HEK293 (cell line): ENCODE measurements at regions not wholly inside any gene's neighbourhood (a gene's known extent, or its start where the extent isn't known, plus 50 kb on each side); places are given as distances from the start of the nearest gene placed in this dataset.

Experiments
- CTCF ChIA-PET: fragments of 350-600 bp; formaldehyde crosslinking; extraction: SDS; loops from one replicate; lab custom pipeline; 2021; ENCODE audit warnings: antibody characterized with exemption; lab: Yijun Ruan, JAX
- POLR2A ChIA-PET: fragments of 300-600 bp; formaldehyde crosslinking; extraction: SDS; loops from one replicate; lab custom pipeline; 2020; ENCODE audit warnings: antibody characterized with exemption, inconsistent platforms; lab: Yijun Ruan, JAX
- H3K27ac ChIP-seq: fragments of 200-500 bp; sonication (Bioruptor generic); 2 replicates; pipeline ENCODE4 v1.5.1; 2014; ENCODE audit warnings: low read depth, low read length, control low read depth, inconsistent platforms; ENCODE audit errors: extremely low read depth
- H3K36me3 ChIP-seq, 2 experiments: fragments of 200-500 bp in 1 of 2; sonication (Bioruptor generic) in 1 of 2; 1 replicate in 1 of 2; 2 replicates in 1 of 2; pipeline ENCODE4 v1.5.1; 2014 to 2017; ENCODE audit warnings: inconsistent platforms in 2 of 2, low read length in 2 of 2; ENCODE audit not compliant: control insufficient read depth in 2 of 2, insufficient read depth in 1 of 2
- H3K4me1 ChIP-seq: fragments of 200-500 bp; sonication (Bioruptor generic); 2 replicates; pipeline ENCODE4 v1.5.1; 2014; ENCODE audit warnings: mild to moderate bottlenecking, low read length, inconsistent platforms; ENCODE audit not compliant: control insufficient read depth, insufficient read depth
- H3K4me3 ChIP-seq: 2 replicates; pipeline ENCODE4 v1.5.1; 2011; ENCODE audit warnings: low read depth, mild to moderate bottlenecking, control low read depth, low read length, moderate library complexity
- H3K9me3 ChIP-seq: fragments of 200-500 bp; sonication (Bioruptor generic); 2 replicates; pipeline ENCODE4 v1.5.1; 2014; ENCODE audit warnings: low read depth, low read length, inconsistent platforms; ENCODE audit not compliant: control insufficient read depth, insufficient read depth
- BCL11B ChIP-seq: fragments of 450-650 bp; formaldehyde crosslinking; IDR thresholded peaks from 2 replicates; pipeline ENCODE4 v1.5.1; 2016; ENCODE audit warnings: low read depth, missing biosample characterization, missing genetic modification characterization
- HOXD13 ChIP-seq: sonication (generic); formaldehyde crosslinking; IDR thresholded peaks from 2 replicates; pipeline ENCODE4 v1.8.0; 2022; ENCODE audit warnings: missing genetic modification reagents, borderline replicate concordance
- KLF7 ChIP-seq: fragments of 450-650 bp; formaldehyde crosslinking; IDR thresholded peaks from 2 replicates; pipeline ENCODE4 v1.5.1; 2016; ENCODE audit warnings: missing biosample characterization, missing genetic modification characterization, borderline replicate concordance
- KLF8 ChIP-seq: fragments of 450-650 bp; formaldehyde crosslinking; IDR thresholded peaks from 2 replicates; pipeline ENCODE4 v1.5.1; 2016; ENCODE audit warnings: missing biosample characterization, missing genetic modification characterization
- MYNN ChIP-seq: fragments of 450-650 bp; formaldehyde crosslinking; IDR thresholded peaks from 2 replicates; pipeline ENCODE4 v1.5.1; 2016; ENCODE audit warnings: missing biosample characterization, missing genetic modification characterization, borderline replicate concordance
- PRDM4 ChIP-seq: fragments of 450-650 bp; formaldehyde crosslinking; IDR thresholded peaks from 2 replicates; pipeline ENCODE4 v1.5.1; 2017; ENCODE audit warnings: missing biosample characterization, missing genetic modification characterization
- ZBTB17 ChIP-seq: fragments of 450-650 bp; formaldehyde crosslinking; IDR thresholded peaks from 2 replicates; pipeline ENCODE4 v1.5.1; 2016; ENCODE audit warnings: missing biosample characterization, missing genetic modification characterization
- ZBTB21 ChIP-seq: fragments of 450-650 bp; formaldehyde crosslinking; IDR thresholded peaks from 2 replicates; pipeline ENCODE4 v1.5.1; 2017; ENCODE audit warnings: missing biosample characterization, missing genetic modification characterization
- ZBTB26 ChIP-seq: fragments of 450-650 bp; formaldehyde crosslinking; optimal IDR thresholded peaks from 2 replicates; pipeline ENCODE3; 2016; ENCODE audit warnings: missing biosample characterization, mild to moderate bottlenecking, missing genetic modification characterization
- ZFP37 ChIP-seq: fragments of 450-650 bp; formaldehyde crosslinking; IDR thresholded peaks from 2 replicates; pipeline ENCODE4 v1.5.1; 2016; ENCODE audit warnings: missing biosample characterization, missing genetic modification characterization
- ZFP41 ChIP-seq: fragments of 450-650 bp; formaldehyde crosslinking; IDR thresholded peaks from 2 replicates; pipeline ENCODE4 v1.5.1; 2016; ENCODE audit warnings: missing biosample characterization, missing genetic modification characterization, borderline replicate concordance
- ZNF335 ChIP-seq: fragments of 450-650 bp; formaldehyde crosslinking; conservative IDR thresholded peaks from 2 replicates; pipeline ENCODE4 v1.5.1; 2016; ENCODE audit warnings: missing biosample characterization, missing genetic modification characterization
- ZNF37A ChIP-seq: fragments of 450-650 bp; IDR thresholded peaks from 2 replicates; pipeline ENCODE4 v1.5.1; 2018; ENCODE audit warnings: missing biosample characterization, missing genetic modification characterization
- ZNF404 ChIP-seq: fragments of 450-650 bp; formaldehyde crosslinking; IDR thresholded peaks from 2 replicates; pipeline ENCODE4 v1.5.1; 2017; ENCODE audit warnings: missing biosample characterization, missing genetic modification characterization
- ZNF423 ChIP-seq: fragments of 450-650 bp; formaldehyde crosslinking; IDR thresholded peaks from 2 replicates; pipeline ENCODE4 v1.5.1; 2016; ENCODE audit warnings: missing biosample characterization, missing genetic modification characterization
- ZNF501 ChIP-seq: fragments of 450-650 bp; formaldehyde crosslinking; IDR thresholded peaks from 2 replicates; pipeline ENCODE4 v1.5.1; 2016; ENCODE audit warnings: missing biosample characterization, missing genetic modification characterization
- ZNF560 ChIP-seq: fragments of 450-650 bp; formaldehyde crosslinking; IDR thresholded peaks from 2 replicates; pipeline ENCODE4 v1.5.1; 2017; ENCODE audit warnings: missing biosample characterization, missing genetic modification characterization, borderline replicate concordance
- ZNF596 ChIP-seq: fragments of 450-650 bp; IDR thresholded peaks from 2 replicates; pipeline ENCODE4 v1.5.0; 2018; ENCODE audit warnings: missing biosample characterization, mild to moderate bottlenecking, missing genetic modification characterization, moderate library complexity
- ZNF610 ChIP-seq: fragments of 450-650 bp; formaldehyde crosslinking; IDR thresholded peaks from 2 replicates; pipeline ENCODE4 v1.5.1; 2016; ENCODE audit warnings: missing biosample characterization, missing genetic modification characterization, borderline replicate concordance
- ZNF785 ChIP-seq: fragments of 450-650 bp; formaldehyde crosslinking; IDR thresholded peaks from 2 replicates; pipeline ENCODE4 v1.5.1; 2016; ENCODE audit warnings: missing biosample characterization, missing genetic modification characterization
- ZNF792 ChIP-seq: fragments of 450-650 bp; formaldehyde crosslinking; IDR thresholded peaks from 2 replicates; pipeline ENCODE4 v1.5.1; 2016; ENCODE audit warnings: missing biosample characterization, missing genetic modification characterization
- ZSCAN23 ChIP-seq: fragments of 450-650 bp; formaldehyde crosslinking; IDR thresholded peaks from 2 replicates; pipeline ENCODE4 v1.5.1; 2016; ENCODE audit warnings: missing biosample characterization, missing genetic modification characterization

- CTCF ChIA-PET = interaction anchor here (0.5 to 0.6 kb wide), 3 partner anchors 164 to 782 kb away, joined by 3 to 5 read pairs (median 3); no protein-coding TSS in a partner anchor
- Histone ChIP-seq H3K4me1 (peaks cover 6% of the 10 kb centered on the region; the same call in 1 of the 2 replicates), H3K36me3 (no peaks in the 10 kb centered on the region)
- POLR2A ChIA-PET = no interaction called here
- TF ChIP-seq ZNF610 (tag by site-specific recombination) = no peak
- TF ChIP-seq ZBTB17 = peak; percentile 54
- TF ChIP-seq BCL11B = no peak
- no peak for TF ChIP-seq ZFP37 (tag by site-specific recombination)
- TF ChIP-seq ZNF501 (tag by site-specific recombination) = no peak
- TF ChIP-seq PRDM4 (tag by site-specific recombination) = no peak
- TF ChIP-seq ZNF404 = no peak
- TF ChIP-seq, all 188 proteins: peak for 1
- no peak overlapping the region for H3K4me3 ChIP-seq
- no peak overlapping the region for H3K27ac ChIP-seq
- H3K9me3 ChIP-seq = no peaks in the 10 kb centered on the region
Observed at GRCh38 chr2:175855794-175856453, 146.1 kb downstream of the LNPK start.

- ChIA-PET CTCF (interaction anchor here (0.6 kb wide), 1 partner anchor 783 kb away, joined by 3 read pairs; no protein-coding TSS in a partner anchor), POLR2A (no interaction called here)
- no peaks in the 10 kb centered on the region for H3K36me3 ChIP-seq
- no peaks in the 10 kb centered on the region for H3K9me3 ChIP-seq
- peaks cover 6% of the 10 kb centered on the region; the same call in 1 of the 2 replicates for H3K4me1 ChIP-seq
- no peak overlapping the region for H3K27ac ChIP-seq
- no peak overlapping the region for H3K4me3 ChIP-seq
- TF ChIP-seq KLF7 (no peak), ZNF335 (tag by site-specific recombination) (no peak), ZNF560 (tag by site-specific recombination) (no peak), ZNF596 (tag by site-specific recombination) (no peak), ZFP41 (tag by site-specific recombination) (no peak), ZNF785 (tag by site-specific recombination) (no peak), ZNF423 (tag by site-specific recombination) (no peak), ZSCAN23 (tag by site-specific recombination) (no peak), ZNF37A (tag by site-specific recombination) (no peak), KLF8 (tag by site-specific recombination) (no peak), ZNF792 (tag by site-specific recombination) (no peak), ZBTB26 (tag by site-specific recombination) (no peak), HOXD13 (CRISPR knock-in tag) (no peak), ZBTB21 (tag by site-specific recombination) (no peak), MYNN (tag by site-specific recombination) (no peak)
Observed at GRCh38 chr2:175855236-175855635, 146.8 kb downstream of the LNPK start.
